GM11168 (cell line): ENCODE measurements at regions not wholly inside any gene's neighbourhood (a gene's known extent, or its start where the extent isn't known, plus 50 kb on each side); places are given as distances from the start of the nearest gene placed in this dataset.
"Not testable (repeated sequence)": the region's sequence is repeated elsewhere in the genome, so short reads cannot be mapped to it uniquely, and the experiment has no call there.

Experiments used
- in situ Hi-C: fragments of 300-500 bp; cut with MboI; formaldehyde crosslinking; loops from one replicate; pipeline ENCODE4 v1.12.0; 2022; ENCODE audit warnings: low sequenced_read_pairs; ENCODE audit not compliant: unreplicated experiment

- in situ Hi-C loops = no loop called here
Observed at GRCh38 chr1:198423673-198424072, 116.8 kb downstream of the ATP6V1G3 start.

DNA sequence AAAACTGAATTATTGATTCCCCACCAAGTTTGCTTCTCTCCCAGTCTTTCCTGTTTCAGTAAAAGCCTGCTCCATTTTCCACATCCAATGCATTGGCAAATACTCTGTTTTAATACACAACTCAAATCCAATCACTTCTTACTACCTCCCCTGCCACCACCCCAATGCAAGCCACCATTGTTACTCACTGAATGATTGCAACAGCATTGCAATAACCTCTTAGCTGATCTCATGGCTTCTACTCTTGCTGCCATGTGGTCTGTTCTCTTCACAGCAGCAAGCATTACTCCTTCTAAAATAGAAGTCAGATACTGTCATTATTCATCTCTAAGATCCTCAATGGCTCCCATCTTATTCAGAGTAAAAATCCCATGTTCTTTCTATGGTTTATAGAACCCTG is 123.4 kb downstream of the ATP6V1G3 start:
- in situ Hi-C loops = no loop called here

- in situ Hi-C loops = no loop called here
Observed at GRCh38 chr1:198416296-198416695, 124.2 kb downstream of the ATP6V1G3 start.

GRCh38 chr1:198411240-198411639 is 129.2 kb downstream of the ATP6V1G3 start:
- in situ Hi-C loops = no loop called here

GRCh38 chr1:198408716-198409115 is 131.8 kb downstream of the ATP6V1G3 start:
- in situ Hi-C loops = no loop called here

GRCh38 chr1:198404632-198405031 is 135.8 kb downstream of the ATP6V1G3 start:
- in situ Hi-C loops = not testable (repeated sequence)

- in situ Hi-C loops = no loop called here
Observed at GRCh38 chr1:198400063-198400462, 140.4 kb downstream of the ATP6V1G3 start.

- in situ Hi-C loops = no loop called here
Observed at GRCh38 chr1:198399452-198399851, 141.0 kb downstream of the ATP6V1G3 start.

- in situ Hi-C loops = no loop called here
Observed at GRCh38 chr1:198397208-198397808, 143.2 kb downstream of the ATP6V1G3 start.

DNA sequence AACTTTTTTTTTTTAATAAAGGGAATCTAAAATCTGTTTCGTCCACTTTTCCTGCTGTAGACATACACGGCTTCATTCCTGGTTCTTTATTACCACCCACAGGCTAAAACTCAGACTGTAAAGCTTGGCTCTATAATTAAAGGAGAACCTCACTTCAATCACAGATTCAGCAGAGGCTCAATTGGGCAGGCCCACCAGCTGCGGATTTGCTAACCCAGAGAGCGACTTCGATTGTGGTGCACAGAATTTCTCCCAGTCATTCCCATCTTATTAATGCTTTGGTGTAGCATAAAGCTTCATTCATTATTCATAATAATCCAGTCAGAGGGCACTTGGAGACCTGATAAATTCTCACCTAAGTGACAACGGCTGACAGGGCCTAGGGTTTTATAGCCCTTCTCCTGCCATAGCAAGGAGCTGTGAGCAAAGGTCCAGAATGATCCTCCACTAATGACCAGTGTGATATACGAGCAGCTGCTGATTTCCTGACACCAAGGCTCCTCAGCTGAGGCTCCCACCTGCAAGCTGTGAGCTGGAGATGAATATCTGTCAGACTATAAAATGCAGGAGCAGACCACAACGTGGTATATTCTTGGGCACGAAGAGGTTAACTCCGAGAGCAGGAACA is 149.0 kb downstream of the ATP6V1G3 start:
- in situ Hi-C loops = no loop called here

DNA sequence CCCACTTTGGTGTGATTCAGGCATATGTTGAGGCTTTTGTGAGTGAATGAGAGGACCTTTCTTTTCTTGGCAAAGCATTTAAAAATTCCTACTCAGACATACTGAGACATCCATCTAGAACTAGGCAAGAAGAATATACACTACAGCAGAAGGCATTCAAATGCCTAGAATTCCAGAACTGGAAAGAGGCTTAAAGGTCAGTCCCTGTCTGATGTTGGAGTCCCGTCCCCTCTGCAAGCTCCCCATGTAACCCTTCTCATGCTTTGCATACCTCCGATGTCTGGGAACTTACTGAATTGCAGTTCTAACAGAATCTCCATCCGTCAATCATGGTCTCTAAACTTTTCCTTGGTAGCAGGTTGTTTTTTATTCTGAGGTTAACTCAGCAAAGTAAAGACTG is 152.9 kb downstream of the ATP6V1G3 start:
- in situ Hi-C loops = no loop called here

DNA sequence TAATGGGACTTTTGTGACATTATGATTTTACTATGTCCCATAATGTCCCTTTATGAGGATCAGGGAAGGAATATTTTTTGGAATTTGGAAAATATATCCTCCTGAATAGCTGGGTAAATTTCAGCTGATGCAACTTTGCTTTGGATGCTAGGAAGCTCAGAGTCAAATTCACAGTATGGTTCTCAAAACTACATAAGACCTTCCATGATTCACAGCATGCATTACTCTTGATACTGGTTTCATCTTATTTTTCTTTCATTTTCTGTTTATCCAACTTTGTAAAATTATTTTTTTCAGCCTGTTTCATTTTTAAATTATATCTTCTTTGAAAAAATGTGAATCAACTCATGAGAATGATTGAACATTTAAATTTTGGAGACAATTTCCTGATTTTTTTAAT is 160.2 kb downstream of the ATP6V1G3 start:
- in situ Hi-C loops = no loop called here

GRCh38 chr1:198377702-198378101 is 162.8 kb downstream of the ATP6V1G3 start:
- in situ Hi-C loops = no loop called here

GRCh38 chr1:198374288-198374687 is 166.2 kb downstream of the ATP6V1G3 start:
- in situ Hi-C loops = no loop called here

DNA sequence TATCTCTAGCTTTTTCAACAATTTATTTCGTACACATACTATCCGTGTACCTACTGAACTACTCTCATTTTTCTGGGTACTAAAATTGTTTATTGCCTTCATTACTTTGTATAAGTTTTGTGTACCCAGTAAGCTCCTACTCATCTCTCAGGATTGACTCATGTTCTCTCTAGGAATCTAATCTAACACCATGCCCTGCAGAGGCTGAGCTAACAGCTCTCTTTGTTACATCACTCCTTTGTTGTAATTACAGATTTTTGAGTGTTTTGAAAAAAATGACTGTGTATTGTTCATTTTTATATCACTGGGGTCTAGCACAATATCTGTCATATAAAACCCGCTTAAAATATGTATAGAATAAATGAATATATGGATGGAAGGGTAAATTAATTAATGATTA is 167.1 kb downstream of the ATP6V1G3 start:
- in situ Hi-C loops = no loop called here
